T-cell (primary cell): ENCODE measurements at regions not wholly inside any gene's neighbourhood (a gene's known extent, or its start where the extent isn't known, plus 50 kb on each side); places are given as distances from the start of the nearest gene placed in this dataset.
"Not testable (repeated sequence)": the region's sequence is repeated elsewhere in the genome, so short reads cannot be mapped to it uniquely, and the experiment has no call there.

ENCODE experiments used
- ATAC-seq, 4 experiments: fragments of 200-7000 bp in 3 of 4; fragments of 150-1000 bp in 1 of 4; cut with Tn5 transposase; replicated peaks in 1 of 4; 1 replicate in 3 of 4; 2 replicates in 1 of 4; pipeline ENCODE4 v1.10.0; 2021; ENCODE audit warnings: moderate library complexity in 3 of 4, mild to moderate bottlenecking in 2 of 4, moderate number of reproducible peaks in 1 of 4
- CTCF ChIA-PET, 2 donors: fragments of 300-600 bp; sonication (Branson Sonifier 250); formaldehyde crosslinking; loops; one replicate each; lab custom pipeline; 2022; ENCODE audit warnings: antibody characterized with exemption in 2 of 2; lab: Charles Lee
- POLR2A ChIA-PET, 2 donors: fragments of 300-600 bp; sonication (Branson Sonifier 250); formaldehyde crosslinking; loops; one replicate each; lab custom pipeline; 2022; ENCODE audit warnings: antibody characterized with exemption in 2 of 2; lab: Charles Lee
- DNase-seq, 35 experiments: peaks; one replicate each; pipeline versions ENCODE4 v3.0.0 to v3.0.0-alpha.2; 2013 to 2023
- H3K27ac ChIP-seq: one replicate; pipeline ENCODE4 v1.5.1; 2013; ENCODE audit warnings: low read length
- H3K27me3 ChIP-seq, 2 experiments: replicated peaks in 1 of 2; 1 replicate in 1 of 2; 2 replicates in 1 of 2; pipeline versions ENCODE4 v1.6.1 to v1.7.0; 2013; ENCODE audit warnings: low read length in 1 of 2, mixed read lengths in 1 of 2; ENCODE audit not compliant: control insufficient read depth in 2 of 2, insufficient read depth in 2 of 2; ENCODE audit errors: extremely low read depth in 1 of 2
- H3K36me3 ChIP-seq, 2 donors: 1 replicate in 1 of 2; 2 replicates in 1 of 2; pipeline versions ENCODE4 v1.6.1 to v1.7.0; 2013; ENCODE audit warnings: low read length in 1 of 2; ENCODE audit not compliant: control insufficient read depth in 2 of 2, insufficient read depth in 1 of 2; ENCODE audit errors: extremely low read depth in 1 of 2
- H3K4me1 ChIP-seq, 2 experiments: 1 replicate in 1 of 2; 2 replicates in 1 of 2; pipeline versions ENCODE4 v1.6.1 to v1.7.0; 2013; ENCODE audit warnings: low read length in 2 of 2, mixed read lengths in 1 of 2; ENCODE audit not compliant: insufficient read depth in 2 of 2, control insufficient read depth in 1 of 2; ENCODE audit errors: extremely low read depth in 1 of 2
- H3K4me3 ChIP-seq, 2 donors: 1 replicate in 1 of 2; 2 replicates in 1 of 2; pipeline versions ENCODE4 v1.5.1 to v1.7.0; 2013; ENCODE audit warnings: mild to moderate bottlenecking in 2 of 2, low read length in 1 of 2, moderate library complexity in 1 of 2; ENCODE audit not compliant: control insufficient read depth in 1 of 2; ENCODE audit errors: extremely low read depth in 1 of 2
- H3K9me3 ChIP-seq: 2 replicates; pipeline ENCODE4 v1.7.0; 2013
- H3K27ac Mint-ChIP-seq, 2 donors: one replicate each; pipeline ENCODE4 v1.8.0; 2020 to 2021; ENCODE audit warnings: mild to moderate bottlenecking in 2 of 2, mixed read lengths in 2 of 2
- H3K27me3 Mint-ChIP-seq, 2 donors: one replicate each; pipeline ENCODE4 v1.8.0; 2021 to 2022; ENCODE audit warnings: mixed read lengths in 2 of 2
- H3K36me3 Mint-ChIP-seq: one replicate; pipeline ENCODE4 v1.8.0; 2021; ENCODE audit warnings: mixed read lengths
- H3K4me1 Mint-ChIP-seq, 3 donors: one replicate each; pipeline ENCODE4 v1.8.0; 2020 to 2022; ENCODE audit warnings: mixed read lengths in 3 of 3, mild to moderate bottlenecking in 1 of 3
- H3K4me3 Mint-ChIP-seq, 3 donors: one replicate each; pipeline ENCODE4 v1.8.0; 2020 to 2022; ENCODE audit warnings: mild to moderate bottlenecking in 3 of 3, mixed read lengths in 3 of 3, moderate library complexity in 3 of 3
- H3K9me3 Mint-ChIP-seq, 3 donors: one replicate each; pipeline ENCODE4 v1.8.0; 2020 to 2022; ENCODE audit warnings: mixed read lengths in 3 of 3
- WGBS: methylation state at CpG from one replicate; pipeline ENCODE4 v1.1.5; 2013; ENCODE audit warnings: missing lambda C conversion rate; ENCODE audit not compliant: insufficient coverage; 5-methylcytosine and 5-hydroxymethylcytosine counted together

GRCh38 chr5:42108468-42108867 is 183.4 kb downstream of the FBXO4 start:
- DNase-seq (no peak), ATAC-seq (no peak)
- POLR2A ChIA-PET: no interaction called here
- Mint-ChIP-seq H3K4me3 (no peak overlapping the region), H3K27ac (no peak overlapping the region), H3K36me3 (no peaks in the 10 kb centered on the region), H3K9me3 (peaks cover 3 to 11% (median 5%) of the 10 kb centered on the region in 3 donors), H3K27me3 (peaks cover 0 to 3% of the 10 kb centered on the region in 2 donors), H3K4me1 (no peaks in the 10 kb centered on the region)
- H3K36me3 ChIP-seq: no peaks in the 10 kb centered on the region
- CTCF ChIA-PET: no interaction called here
- H3K27ac ChIP-seq: no peak overlapping the region
- H3K27me3 ChIP-seq: peaks cover 0 to 3% of the 10 kb centered on the region in 2 experiments
- H3K4me1 ChIP-seq: no peaks in the 10 kb centered on the region
- H3K9me3 ChIP-seq: no peaks in the 10 kb centered on the region
- H3K4me3 ChIP-seq: no peak overlapping the region

DNA sequence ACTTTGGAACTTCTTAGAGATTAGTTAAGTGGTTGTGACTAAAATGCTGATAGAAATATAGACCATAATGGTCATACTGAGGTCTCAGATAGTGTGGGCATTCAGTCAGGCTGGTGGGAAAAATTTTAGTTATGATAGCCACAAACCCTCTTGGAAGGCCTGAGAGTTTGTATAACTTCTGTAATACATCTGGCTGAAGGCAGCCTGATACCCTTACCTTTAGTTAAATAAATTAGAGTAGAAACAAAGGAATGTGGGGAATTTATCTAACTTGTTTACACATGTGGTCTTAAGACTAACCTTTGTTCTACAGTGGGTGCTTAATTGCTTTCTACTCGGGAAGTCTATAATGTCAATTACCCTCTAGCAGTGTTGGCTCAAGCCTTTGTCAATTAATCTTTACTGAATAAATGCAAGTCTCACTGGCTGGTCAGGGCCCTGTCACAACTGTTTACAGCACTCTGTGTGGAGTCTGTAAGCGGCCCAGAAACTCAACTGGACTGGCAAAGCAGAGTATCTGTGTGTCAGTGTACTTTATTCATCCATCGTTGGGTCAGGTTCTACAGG is 184.0 kb downstream of the FBXO4 start:
- peaks cover 3 to 11% (median 5%) of the 10 kb centered on the region in 3 donors for H3K9me3 Mint-ChIP-seq
- no peak overlapping the region for H3K4me3 Mint-ChIP-seq
- no peaks in the 10 kb centered on the region for H3K36me3 Mint-ChIP-seq
- no peak for DNase-seq
- no peak overlapping the region for H3K27ac Mint-ChIP-seq
- no CpG with 5 or more reads among the region's 3 CpGs for WGBS
- Histone ChIP-seq H3K4me3 (no peak overlapping the region), H3K9me3 (no peaks in the 10 kb centered on the region), H3K4me1 (no peaks in the 10 kb centered on the region), H3K36me3 (no peaks in the 10 kb centered on the region), H3K27ac (no peak overlapping the region), H3K27me3 (peaks cover 0 to 3% of the 10 kb centered on the region in 2 experiments)
- ChIA-PET POLR2A (interaction anchor here in 1 of 2 donors (0.6 kb wide), 1 partner anchor 125 kb away, joined by 3 read pairs; no protein-coding TSS in a partner anchor), CTCF (interaction anchor here in 1 of 2 donors (0.7 kb wide), 1 partner anchor 127 kb away, joined by 4 read pairs; no protein-coding TSS in a partner anchor)
- ATAC-seq: no peak
- no peaks in the 10 kb centered on the region for H3K4me1 Mint-ChIP-seq
- peaks cover 0 to 3% of the 10 kb centered on the region in 2 donors for H3K27me3 Mint-ChIP-seq

- ATAC-seq: not testable (repeated sequence)
Observed at GRCh38 chr5:42115721-42116120, 190.6 kb downstream of the FBXO4 start.

DNA sequence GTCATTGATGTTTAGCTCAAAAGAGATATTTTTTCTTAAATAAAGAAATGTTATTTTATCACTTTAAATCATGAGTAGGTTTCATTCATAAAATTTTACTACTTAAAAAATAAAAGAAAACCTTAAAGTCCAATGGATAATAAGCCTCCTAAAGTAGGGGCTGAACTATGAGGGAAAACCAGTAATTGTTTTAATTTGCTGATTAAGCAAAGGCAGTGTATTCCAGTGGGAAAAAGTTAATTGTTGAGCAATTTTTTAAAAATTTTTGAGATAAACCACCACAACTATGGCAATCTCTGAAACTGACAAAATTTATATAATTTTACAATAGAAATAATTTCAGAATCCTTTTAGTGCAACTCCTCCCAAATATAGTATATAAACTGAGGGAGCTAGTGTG is 195.0 kb downstream of the FBXO4 start:
- Histone ChIP-seq H3K27ac (no peak overlapping the region), H3K36me3 (no peaks in the 10 kb centered on the region), H3K4me3 (no peak overlapping the region), H3K9me3 (no peaks in the 10 kb centered on the region), H3K4me1 (no peaks in the 10 kb centered on the region), H3K27me3 (no peaks in the 10 kb centered on the region)
- DNase-seq (no peak), ATAC-seq (no peak)
- no peak overlapping the region for H3K27ac Mint-ChIP-seq
- no peaks in the 10 kb centered on the region for H3K36me3 Mint-ChIP-seq
- H3K27me3 Mint-ChIP-seq: no peaks in the 10 kb centered on the region
- H3K4me3 Mint-ChIP-seq: no peak overlapping the region
- peaks cover 0 to 5% (median 0%) of the 10 kb centered on the region in 3 donors for H3K9me3 Mint-ChIP-seq
- no peaks in the 10 kb centered on the region for H3K4me1 Mint-ChIP-seq
- ChIA-PET CTCF (no interaction called here), POLR2A (no interaction called here)

More at GRCh38 chr5:42115721-42116120, 190.6 kb downstream of the FBXO4 start:
- H3K9me3 Mint-ChIP-seq, H3K27ac Mint-ChIP-seq, H3K36me3 Mint-ChIP-seq, H3K4me3 ChIP-seq, H3K27me3 Mint-ChIP-seq, H3K27me3 ChIP-seq, H3K9me3 ChIP-seq, POLR2A ChIA-PET, H3K4me1 Mint-ChIP-seq, H3K4me1 ChIP-seq, CTCF ChIA-PET, DNase-seq, H3K36me3 ChIP-seq, H3K4me3 Mint-ChIP-seq, H3K27ac ChIP-seq: not testable (repeated sequence)
- WGBS: 100% methylated on average over 1 of the region's 3 CpGs

DNA sequence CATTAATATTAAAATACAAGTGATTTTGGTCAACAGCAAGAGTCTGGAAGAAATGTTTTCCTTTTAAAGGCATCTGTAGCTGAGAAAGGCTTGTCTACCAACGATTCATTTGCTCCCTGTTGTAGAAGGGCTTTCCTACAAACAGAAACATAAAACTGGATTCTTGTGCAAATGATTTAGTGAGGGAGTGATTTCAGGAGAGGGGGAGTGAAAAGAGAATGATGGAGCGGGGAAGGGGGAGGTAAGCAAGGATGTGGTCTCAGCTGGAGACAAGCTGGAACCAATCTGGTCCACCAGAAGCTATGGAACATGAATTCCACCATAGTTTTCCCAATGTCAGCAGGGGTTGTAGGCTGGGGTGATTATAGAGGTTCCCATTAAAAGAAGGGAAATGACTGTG is 196.3 kb downstream of the FBXO4 start:
- no peaks in the 10 kb centered on the region for H3K27me3 ChIP-seq
- no peak for ATAC-seq
- no peak overlapping the region for H3K4me3 Mint-ChIP-seq
- H3K4me3 ChIP-seq: no peak overlapping the region
- H3K27ac Mint-ChIP-seq: no peak overlapping the region
- ChIA-PET CTCF (no interaction called here), POLR2A (no interaction called here)
- WGBS: 100% methylated on average over 1 of the region's 2 CpGs
- DNase-seq: no peak
- no peaks in the 10 kb centered on the region for H3K4me1 Mint-ChIP-seq
- H3K4me1 ChIP-seq: no peaks in the 10 kb centered on the region
- no peaks in the 10 kb centered on the region for H3K27me3 Mint-ChIP-seq
- H3K36me3 Mint-ChIP-seq: no peaks in the 10 kb centered on the region
- no peak overlapping the region for H3K27ac ChIP-seq
- H3K9me3 ChIP-seq: no peaks in the 10 kb centered on the region
- H3K36me3 ChIP-seq: no peaks in the 10 kb centered on the region
- H3K9me3 Mint-ChIP-seq: peaks cover 0 to 4% (median 0%) of the 10 kb centered on the region in 3 donors

GRCh38 chr5:42131081-42131480 is 206.0 kb downstream of the FBXO4 start:
- Mint-ChIP-seq H3K27me3 (peaks cover 0 to 3% of the 10 kb centered on the region in 2 donors), H3K36me3 (no peaks in the 10 kb centered on the region), H3K27ac (no peak overlapping the region), H3K9me3 (peaks cover 7 to 14% (median 12%) of the 10 kb centered on the region in 3 donors), H3K4me1 (no peaks in the 10 kb centered on the region), H3K4me3 (no peak overlapping the region)
- no peaks in the 10 kb centered on the region for H3K27me3 ChIP-seq
- H3K36me3 ChIP-seq: no peaks in the 10 kb centered on the region
- ATAC-seq (no peak), DNase-seq (no peak)
- H3K4me1 ChIP-seq: no peaks in the 10 kb centered on the region
- ChIA-PET POLR2A (no interaction called here), CTCF (no interaction called here)
- no peak overlapping the region for H3K27ac ChIP-seq
- H3K9me3 ChIP-seq: no peaks in the 10 kb centered on the region
- WGBS: 60% methylated on average over 1 of the region's 2 CpGs
- H3K4me3 ChIP-seq: no peak overlapping the region

GRCh38 chr5:42143361-42143760 is 218.3 kb downstream of the FBXO4 start:
- ATAC-seq (no peak), DNase-seq (no peak)
- H3K36me3 ChIP-seq: no peaks in the 10 kb centered on the region
- Mint-ChIP-seq H3K4me1 (no peaks in the 10 kb centered on the region), H3K27me3 (no peaks in the 10 kb centered on the region), H3K27ac (no peak overlapping the region), H3K36me3 (no peaks in the 10 kb centered on the region), H3K9me3 (peaks cover 4 to 17% (median 9%) of the 10 kb centered on the region in 3 donors), H3K4me3 (no peak overlapping the region)
- H3K4me3 ChIP-seq: no peak overlapping the region
- POLR2A ChIA-PET: no interaction called here
- H3K4me1 ChIP-seq: no peaks in the 10 kb centered on the region
- no peaks in the 10 kb centered on the region for H3K9me3 ChIP-seq
- WGBS: no CpG with 5 or more reads among the region's 2 CpGs
- no peak overlapping the region for H3K27ac ChIP-seq
- CTCF ChIA-PET: no interaction called here
- H3K27me3 ChIP-seq: no peaks in the 10 kb centered on the region
